NCI-H748 (cell line): ENCODE measurements at regions not wholly inside any gene's neighbourhood (a gene's known extent, or its start where the extent isn't known, plus 50 kb on each side); places are given as distances from the start of the nearest gene placed in this dataset.
"Not testable (repeated sequence)": the region's sequence is repeated elsewhere in the genome, so short reads cannot be mapped to it uniquely, and the experiment has no call there.

Experiments used
- DNase-seq: peaks from one replicate; lab custom pipeline; 2025; ENCODE audit not compliant: unreplicated experiment; lab: John Stamatoyannopoulos, UW

DNA sequence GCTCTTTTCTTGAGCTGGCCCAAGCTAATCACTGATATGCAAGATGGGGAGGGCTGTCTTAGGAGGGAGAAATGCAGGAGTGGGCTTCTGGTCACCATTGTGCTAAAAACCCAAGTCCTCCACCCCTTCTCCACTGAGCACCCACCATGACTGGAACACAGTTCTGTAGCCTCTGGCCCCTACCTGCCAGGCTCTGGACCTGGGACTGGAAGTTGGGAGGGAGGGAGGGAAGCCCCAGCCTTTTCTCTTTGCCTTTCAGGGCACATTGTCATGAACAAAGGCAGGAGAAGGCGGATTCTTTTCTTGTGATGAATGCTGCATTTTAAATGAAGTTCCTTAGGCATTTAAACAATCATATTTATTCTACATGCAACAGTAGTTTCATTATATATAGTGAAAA lies 559.1 kb upstream of the TRPC7 start:
- DNase-seq: no peak

DNA sequence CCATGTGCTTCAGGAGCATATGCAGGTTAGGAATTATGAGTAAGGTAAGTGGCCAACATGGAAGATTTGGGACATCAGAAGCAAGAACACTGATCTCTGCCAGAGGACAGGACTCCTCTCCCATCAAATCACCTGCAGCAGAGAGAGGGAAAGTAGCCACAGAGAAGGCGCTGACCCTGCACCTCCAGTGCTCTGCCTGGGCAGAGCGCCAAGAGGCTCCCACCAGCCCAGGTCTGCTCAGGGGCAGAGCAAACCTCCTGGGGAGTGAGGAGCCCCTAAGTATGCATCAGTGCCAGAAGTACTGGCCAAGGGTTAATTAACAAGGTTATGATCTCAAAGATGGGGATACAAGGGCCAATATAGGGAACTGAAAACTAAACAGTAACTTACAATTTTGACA lies 545.3 kb upstream of the TRPC7 start:
- no peak for DNase-seq

DNA sequence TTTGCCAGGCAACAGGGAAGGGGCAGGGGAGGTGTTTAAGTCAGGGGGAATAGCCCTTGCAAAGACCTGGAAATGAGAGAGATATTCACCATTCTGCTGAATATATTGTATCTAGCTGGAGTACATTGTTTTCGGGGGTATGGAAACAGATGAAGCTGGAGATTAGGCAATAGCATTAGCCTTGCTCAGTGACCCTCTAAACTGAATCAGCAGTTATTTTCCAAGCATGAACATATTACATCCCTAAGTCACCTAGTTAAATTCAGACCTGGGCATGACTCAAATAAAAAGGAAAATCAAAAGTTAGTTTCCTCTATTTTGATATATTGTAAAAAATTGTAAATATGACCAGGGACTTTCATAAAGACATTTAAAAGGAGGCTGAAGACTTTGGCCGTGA lies 544.6 kb upstream of the TRPC7 start:
- DNase-seq: no peak

DNA sequence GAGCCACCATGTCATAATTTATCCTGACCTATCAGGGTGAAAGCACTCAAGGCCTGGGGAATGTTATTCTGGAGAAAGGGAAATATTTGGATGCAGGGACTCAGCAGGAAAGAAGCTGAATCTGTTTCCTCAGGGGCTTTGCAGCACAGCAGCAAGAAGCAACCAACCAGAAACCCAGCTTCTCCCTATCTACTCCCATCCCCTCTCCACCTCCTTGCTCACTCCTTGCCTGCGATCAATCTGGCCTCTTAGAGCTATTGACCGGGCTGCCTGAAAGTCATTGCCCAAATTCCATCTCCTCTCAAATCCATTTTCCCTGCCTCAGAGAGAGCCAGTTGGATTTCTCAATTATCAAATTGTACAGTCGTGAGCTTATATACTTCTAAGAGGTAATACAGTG lies 542.0 kb upstream of the TRPC7 start:
- DNase-seq: no peak

DNA sequence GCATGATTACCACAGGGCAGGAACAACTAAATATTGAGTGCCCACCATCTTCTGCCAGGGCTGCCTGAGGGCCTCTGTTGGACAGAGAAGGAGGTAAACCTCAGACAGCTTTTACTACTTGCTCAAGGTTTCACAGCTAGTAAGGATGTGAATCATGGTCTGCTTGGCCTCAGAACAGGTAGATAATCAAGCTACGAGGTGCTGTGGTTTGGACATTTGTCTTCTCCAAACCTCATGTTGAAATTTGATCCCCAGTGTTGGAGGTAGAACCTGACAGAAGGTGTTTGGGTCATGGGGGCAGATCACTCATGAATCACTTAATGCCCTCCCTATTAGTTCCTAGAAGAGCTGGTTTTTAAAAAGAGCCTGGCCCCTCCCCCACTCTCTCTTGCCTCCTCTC lies 541.2 kb upstream of the TRPC7 start:
- DNase-seq: no peak

DNA sequence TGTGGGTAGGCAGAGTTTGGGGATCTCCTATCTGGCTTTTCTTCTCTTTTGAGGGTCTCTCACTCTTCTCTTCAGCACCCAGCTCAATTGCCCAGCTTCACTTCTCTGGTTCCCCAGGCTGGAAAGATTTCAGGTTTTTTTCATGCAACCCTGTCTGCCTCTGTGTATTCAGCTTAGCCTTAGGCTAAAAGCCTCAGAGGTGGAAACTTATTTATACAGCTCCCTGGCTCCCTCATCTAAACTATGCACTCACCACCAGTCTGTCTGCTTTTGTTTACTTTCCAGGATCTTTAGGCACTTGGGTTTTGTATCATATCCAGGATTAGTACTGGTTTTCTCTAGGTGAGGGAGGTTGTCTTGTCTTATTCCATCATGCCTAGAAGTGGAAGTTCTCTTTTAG lies 540.2 kb upstream of the TRPC7 start:
- no peak for DNase-seq

DNA sequence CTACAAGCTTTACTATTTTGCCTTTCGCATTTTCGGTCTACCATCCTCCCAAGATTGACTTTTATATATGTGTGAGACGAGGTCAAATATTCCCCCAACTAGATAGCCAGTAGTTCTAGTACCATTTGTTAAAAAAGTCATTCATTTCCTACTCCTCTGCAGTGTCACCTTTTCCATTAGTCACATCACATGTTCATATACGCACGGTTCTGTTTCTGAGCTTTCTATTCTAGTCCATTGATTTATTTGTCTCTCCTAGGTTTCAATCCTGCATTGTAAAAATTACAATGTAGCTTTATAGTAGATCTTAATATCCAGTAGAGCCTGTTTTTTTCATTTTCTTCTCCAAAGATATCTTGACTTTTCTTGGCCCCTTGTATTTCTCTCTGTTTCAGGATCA lies 528.7 kb upstream of the TRPC7 start:
- no peak for DNase-seq

DNA sequence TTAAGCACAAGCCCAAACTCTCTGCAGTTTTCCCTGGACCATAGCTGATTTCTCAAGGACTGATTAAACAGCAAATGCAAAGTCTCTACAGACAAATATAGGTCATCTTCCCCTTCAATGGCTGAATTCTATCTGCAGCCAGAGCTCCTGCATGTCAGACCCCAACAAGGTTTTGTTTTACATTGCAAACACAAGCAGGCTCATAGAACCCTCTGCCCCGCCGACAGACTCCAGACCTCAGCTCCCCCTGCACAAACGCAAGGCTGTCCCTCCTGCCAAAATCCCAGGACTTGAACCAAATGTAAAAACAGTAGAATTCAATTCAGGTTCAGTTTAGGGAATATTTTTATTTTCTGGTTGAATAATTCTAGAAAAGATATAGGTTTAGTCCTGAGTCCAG lies 526.7 kb upstream of the TRPC7 start:
- no peak for DNase-seq

DNA sequence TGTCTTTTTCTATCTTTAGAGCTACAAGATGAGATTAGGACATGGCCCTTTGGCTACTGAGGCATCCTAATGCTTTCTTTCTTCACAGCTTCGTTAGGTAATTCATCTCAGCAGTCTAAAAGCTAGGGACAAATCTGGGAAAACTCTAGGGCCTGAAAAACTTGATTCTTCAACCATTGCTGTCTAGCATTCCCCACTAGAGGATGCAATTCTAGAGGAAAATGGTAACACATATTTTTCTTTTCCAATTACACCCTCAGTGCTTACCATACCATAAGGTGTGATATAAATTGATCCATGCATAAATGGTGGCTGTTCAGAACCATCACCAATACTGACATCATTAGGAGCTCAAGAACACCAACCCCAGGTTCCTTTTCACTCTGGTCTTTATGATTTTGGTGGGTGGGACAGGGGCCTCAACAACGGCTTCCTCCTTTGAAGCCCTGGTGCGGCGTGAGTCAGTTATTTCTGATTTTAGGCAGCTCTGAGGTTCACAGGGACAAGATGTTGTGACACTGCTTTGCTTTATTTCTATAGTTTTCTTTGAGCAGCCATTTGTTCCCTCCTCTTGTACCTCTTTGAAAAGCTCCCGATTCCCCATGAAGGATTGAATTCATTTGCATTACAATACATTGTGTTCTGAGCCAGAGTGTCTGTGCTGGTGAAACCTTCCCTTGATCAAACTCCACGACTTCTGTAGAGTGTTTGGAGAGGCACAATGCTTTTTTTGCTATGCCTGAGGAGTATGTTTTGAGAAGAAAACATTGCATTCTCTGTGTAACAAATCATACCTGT lies 526.0 kb upstream of the TRPC7 start:
- DNase-seq: no peak

DNA sequence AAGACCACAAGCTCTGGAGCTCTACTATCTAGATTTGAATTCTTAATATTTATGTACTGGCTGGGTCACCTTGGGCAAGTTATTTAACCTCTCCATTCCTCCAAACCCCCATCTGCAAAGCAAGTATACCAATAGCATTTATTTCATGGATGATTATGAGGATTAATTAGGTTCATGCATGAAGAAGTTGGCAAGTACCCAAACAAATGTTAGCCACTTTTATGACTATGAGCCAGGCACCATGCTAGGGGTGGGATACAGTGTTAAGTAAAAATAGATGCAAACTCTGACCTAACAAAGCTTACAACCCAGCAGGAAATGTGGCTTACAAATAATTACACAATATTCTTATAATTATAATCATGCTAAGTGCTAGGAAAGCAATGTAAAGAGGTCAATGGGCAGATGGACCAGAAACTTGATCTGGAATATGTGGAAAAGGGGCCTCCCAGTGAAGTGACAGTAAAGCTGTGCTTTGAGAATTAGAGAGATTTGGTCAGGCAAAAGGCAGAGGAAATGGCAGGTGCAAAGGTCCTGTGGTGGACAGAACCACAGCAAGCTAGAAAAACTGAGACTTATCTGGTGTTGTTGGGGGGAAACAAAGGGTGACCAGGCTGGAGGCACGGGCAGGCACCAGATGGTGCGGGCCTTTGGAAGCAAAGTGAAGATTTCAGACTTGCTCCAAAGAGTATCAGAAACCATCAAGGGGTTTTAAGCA lies 525.2 kb upstream of the TRPC7 start:
- DNase-seq: no peak

DNA sequence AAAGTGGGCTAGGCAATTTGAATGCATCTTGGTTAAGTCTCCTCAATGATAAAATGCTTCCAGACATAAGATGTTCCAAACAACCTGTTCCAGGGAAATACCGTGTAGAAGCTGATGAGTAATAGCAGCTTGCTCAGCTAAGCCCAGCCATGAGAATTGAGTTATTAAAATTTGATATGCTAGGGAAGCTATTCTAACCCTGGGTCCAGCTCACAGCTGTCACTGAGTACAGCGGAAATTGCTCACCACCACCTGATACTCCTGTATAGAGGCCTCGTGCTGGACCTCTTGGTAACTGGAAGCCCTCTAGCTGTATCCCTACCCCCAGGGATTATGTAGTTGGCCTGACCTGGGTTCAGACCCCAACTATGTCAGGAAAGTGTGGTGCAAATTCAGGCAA lies 521.3 kb upstream of the TRPC7 start:
- no peak for DNase-seq

DNA sequence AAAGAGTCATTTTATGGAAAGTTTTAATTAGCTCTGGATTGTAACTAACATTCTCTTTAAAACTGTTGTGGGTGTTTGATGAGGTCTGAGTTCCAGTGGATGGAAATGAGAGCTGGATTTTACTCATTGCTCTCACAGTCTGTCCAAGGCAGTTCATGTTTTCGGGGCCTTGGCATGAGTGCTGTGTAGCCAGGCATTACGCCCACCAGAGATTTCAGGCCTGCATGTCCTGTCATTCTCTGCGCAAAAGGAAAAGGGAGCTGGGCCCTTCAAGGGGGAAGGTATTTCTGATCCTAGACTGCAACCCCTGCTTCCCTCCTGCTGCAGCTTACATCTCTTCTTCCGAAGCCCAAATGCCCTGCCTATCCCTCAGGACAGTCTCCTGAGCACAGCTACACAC lies 499.6 kb upstream of the TRPC7 start:
- DNase-seq: no peak

DNA sequence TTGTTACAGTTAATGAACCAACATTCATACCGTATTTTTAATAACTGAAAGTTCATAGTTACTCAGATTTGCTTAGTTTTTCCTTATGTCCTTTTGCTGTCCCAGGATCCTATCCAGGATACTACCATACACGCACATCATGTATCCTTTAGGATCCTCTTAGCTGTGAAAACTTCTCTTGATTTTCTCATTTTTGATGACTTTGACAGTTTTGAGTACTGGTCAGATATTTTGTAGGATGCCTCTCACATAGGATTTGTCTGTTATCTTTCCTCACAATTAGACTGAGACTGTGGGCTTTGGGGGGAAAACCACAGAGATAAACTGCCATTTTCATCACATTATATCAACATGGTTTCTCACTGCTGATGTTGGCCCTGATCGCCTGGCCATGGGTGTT lies 491.3 kb upstream of the TRPC7 start:
- no peak for DNase-seq

DNA sequence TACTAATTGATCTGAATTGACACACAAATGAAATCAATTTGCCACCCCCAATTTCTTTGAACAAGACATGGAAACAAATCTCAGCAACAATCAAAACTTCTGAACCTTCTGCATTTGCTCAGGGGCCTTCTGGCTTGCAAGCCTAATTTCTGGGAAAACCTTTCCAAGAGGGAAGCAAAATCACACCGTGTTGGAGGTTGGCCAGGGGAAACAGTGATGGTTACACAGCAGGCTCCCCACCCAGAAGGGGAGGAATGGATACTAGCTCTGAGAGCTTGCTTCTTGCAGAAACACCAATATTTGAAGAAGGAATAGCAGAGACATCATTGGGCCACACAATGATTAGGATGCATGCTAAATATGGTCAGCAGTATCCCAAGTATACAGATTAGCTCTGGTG lies 488.6 kb upstream of the TRPC7 start:
- DNase-seq: no peak

DNA sequence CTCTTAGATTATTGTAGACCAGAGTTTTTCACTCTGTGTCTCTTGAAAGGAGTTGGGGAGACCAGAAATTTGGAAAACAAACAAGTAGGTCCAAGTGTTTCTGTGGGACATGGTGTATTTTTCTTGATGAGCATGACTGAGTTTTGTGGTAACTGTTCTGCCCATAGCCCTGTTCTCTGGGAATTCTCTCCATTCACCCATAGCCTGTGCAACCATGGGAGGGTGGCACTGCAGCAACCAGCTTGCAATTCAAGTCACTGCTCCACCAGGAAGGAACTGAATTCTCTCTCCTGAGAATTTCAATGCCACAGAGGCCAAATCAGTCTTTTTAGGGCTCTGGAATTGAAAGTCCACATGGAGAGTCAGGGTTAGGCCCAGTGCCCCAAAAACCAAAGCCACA lies 475.3 kb upstream of the TRPC7 start:
- no peak for DNase-seq

DNA sequence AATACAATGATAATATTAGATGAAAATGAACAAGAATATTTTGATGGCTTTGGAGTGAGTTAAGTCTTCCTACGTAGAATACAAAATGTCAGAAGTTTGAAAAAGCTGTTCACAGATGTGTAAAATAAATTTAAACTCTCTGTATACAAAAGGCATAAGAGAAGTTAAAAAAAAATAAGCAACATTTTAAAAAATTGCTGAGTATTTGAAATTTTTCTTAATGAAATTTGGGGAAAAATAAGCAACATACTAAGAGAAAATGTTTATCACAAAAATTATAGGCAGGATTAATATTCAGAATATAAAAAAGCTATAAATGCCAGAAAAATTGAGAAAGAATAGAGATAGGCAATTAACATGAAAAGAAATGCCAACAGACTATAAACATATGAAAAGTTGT lies 470.7 kb upstream of the TRPC7 start:
- DNase-seq: no peak

DNA sequence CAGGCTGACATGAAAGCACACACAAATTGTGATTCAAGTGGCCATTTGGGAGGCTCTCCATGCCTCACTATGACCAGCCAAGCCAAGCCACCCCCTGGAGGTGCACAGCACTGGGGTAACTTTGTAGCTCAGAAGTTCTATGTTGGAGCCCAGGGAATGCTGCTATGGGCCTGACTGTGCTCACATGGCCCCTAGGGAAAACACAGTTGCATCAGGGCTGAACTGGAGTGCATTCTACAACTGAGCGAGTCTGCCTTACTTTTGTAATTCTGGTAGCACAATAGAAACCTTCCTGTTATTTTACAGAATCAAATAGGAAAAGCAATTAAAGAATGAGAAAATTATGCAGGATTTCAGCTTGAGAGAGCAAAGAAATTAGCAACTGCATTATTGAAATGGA lies 455.5 kb upstream of the TRPC7 start:
- DNase-seq: no peak

DNA sequence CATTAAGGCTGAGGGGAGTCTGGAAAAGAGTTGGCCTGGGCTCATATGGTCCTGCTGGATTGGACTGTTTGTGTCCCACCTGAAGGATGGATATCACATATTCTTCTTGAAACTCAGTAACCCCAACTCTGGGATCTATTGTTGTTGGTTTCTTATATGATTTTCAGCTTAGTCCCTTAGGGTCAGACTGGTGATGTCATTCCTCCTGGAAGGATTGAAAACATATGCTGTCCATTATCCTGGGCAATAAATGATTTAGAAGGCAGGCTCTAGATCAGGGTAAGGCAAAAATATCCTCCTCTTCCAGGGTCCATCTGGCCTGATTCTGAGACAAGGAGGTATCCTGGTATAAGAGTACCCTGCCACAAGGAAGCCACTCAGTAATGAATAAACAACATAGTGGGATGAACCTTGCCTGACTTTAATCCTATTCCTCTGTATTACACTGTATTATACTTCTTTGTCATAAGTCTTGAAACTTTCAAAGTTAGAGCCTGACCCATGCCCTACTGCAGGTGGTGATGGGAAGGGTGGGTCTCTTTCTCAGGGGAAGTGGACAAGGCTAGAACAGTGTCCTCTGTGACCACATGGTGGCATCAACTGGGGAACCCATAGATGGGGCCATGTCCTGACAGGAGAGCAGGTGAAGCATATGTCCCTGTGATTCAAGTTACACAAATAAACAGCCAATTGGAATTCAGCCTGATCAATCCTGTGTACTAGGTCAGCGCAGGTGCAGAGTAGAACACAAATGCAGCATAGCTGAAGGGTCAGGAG lies 454.4 kb upstream of the TRPC7 start:
- DNase-seq: no peak

DNA sequence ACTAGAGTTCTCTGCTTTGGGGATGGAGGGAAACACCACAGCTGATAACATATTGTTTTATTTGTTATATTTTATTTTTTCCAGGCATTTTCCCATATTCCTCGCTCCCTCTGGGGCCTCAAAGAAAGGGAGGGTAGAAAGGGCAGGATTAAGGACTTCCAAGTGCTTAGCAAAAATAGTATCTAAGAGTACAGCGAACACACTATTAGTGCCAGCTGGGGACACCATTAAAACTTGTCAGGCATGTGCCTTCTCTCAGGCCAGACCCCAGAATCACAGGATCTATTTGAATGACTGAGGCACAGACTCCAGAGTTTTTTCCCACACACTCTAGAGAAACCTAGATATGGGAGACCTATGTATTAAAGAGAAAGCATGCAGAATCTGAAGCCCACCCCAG lies 451.0 kb upstream of the TRPC7 start:
- DNase-seq: no peak

DNA sequence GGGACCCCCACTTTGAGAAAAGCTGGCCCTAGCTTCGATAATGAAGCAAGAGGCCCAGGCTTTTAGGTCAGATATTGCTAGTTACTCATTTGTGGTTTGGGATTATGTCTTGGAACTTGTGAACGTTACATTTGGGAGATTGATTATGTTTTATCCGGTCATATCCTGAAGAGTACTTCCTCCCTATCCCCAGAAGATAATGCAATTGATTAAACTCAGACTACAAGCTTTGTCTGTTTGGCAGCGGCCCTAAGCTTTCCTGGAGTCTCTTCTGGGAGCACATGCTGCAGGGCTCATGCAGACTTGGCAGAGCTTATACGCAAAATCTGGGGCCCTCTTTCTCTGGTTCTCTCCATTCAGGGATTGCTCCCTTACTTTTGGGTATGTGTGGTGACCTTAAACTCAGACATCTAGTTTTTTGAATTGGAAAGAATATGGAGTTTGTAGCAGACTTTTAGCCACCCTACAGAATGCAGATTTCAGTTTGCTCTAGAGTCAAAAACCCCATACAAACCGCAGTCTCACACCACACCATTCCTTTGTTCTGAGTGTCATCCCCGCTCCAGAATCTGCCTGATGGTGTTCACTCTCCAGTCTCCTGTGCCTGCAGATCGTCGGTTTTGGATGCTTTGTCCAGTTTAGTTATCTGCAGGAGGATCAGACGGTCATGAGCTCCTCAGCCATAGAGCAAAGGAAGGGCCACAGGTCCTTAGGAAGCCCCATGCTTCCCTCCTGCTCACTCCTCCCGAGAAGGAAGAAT lies 449.5 kb upstream of the TRPC7 start:
- DNase-seq: no peak

DNA sequence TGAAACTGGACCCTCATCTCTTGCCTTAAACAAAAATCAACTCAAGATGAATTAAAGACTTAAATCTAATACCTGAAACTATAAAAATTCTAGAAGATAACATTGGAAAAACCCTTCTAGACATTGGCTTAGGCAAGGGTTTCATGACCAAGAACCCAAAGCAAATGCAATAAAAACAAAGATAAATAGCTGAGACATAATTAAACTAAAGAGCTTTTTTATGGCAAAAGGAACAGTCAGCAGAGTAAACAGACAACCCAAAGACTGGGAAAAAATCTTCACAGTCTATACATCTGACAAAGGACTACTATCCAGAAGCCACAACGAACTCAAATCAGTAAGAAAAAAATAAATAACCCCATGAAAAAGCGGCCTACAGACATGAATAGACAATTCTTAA lies 446.9 kb upstream of the TRPC7 start:
- DNase-seq: not testable (repeated sequence)
